ENCODE measurements at regions not wholly inside any gene's neighbourhood (a gene's known extent, or its start where the extent isn't known, plus 50 kb on each side); places are given as distances from the start of the nearest gene placed in this dataset.

DNA sequence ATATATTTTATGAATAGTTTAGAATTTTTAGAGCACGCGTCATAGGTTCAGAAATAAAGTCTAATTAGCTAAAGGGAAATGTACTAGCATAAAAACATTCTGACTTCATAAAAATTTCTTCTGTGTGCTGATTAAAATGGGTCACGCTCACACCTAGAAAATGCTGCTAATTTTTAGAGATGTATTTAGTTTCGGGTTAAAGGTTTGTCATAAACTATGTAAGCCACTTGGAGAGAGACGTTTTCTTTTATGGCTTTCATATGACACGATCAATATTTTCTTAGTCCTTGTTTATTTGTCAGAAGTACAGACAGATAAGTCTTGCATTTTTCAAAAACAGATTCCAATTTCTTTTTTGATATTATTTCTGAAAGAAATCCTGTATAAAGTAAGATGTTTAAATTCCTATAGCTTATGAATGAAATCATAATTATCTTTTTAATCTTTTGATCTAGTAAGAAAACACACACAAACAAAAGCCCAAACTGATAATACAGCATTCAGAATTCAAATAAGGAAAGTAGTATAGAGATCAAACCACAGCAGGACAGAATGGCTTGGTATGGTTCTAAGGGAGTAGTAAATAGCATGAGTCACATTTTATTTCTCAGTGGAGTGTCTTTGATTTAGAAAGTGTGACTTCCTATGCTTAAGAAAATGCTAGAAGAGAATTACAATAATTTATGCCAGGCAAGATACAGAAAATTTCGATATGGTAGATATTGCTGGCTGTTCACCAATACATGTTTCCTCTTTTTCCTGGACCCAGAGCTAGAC lies 236.6 kb downstream of the GPD2 start:
- Histone ChIP-seq H3K4me1 (ENCODE audit: control insufficient read depth, insufficient read depth, low read length) (no peaks in the 10 kb centered on the region), H3K14ac (replicated peaks; ENCODE audit: low read depth, low read length) (no peak overlapping the region), H3K9ac (ENCODE audit: low read depth, low read length) (no peak overlapping the region), H2BK20ac (ENCODE audit: low read depth, low read length) (no peak overlapping the region), H2BK15ac (ENCODE audit: low read depth, low read length) (no peak overlapping the region), H4K5ac (ENCODE audit: low read depth, low read length) (no peak overlapping the region), H3K36me3 (ENCODE audit: control insufficient read depth, insufficient read depth, low read length) (no peaks in the 10 kb centered on the region), H2AK5ac (ENCODE audit: low read depth, low read length) (no peak overlapping the region), H3K9me1 (ENCODE audit: insufficient read depth, low read length) (no peaks in the 10 kb centered on the region), H3K18ac (ENCODE audit: low read depth, low read length) (no peak overlapping the region), H3K4ac (ENCODE audit: low read depth, low read length) (no peak overlapping the region), H4K8ac (ENCODE audit: low read depth in 2 of 2, low read length in 2 of 2) (no peak overlapping the region), H3K4me2 (ENCODE audit: low read depth, low read length) (no peak overlapping the region), H2AFZ (replicated peaks; ENCODE audit: low read length, poor library complexity) (no peak overlapping the region), H4K91ac (ENCODE audit: insufficient read depth, low read depth, low read length) (no peak overlapping the region), H3K27me3 (ENCODE audit: control insufficient read depth, insufficient read depth, low read length) (no peaks in the 10 kb centered on the region), H3K23ac (ENCODE audit: low read depth, low read length) (no peak overlapping the region), H3K9me3 (ENCODE audit: control insufficient read depth, insufficient read depth, low read length) (no peaks in the 10 kb centered on the region), H4K20me1 (ENCODE audit: insufficient read depth, low read length) (no peaks in the 10 kb centered on the region), H3K56ac (ENCODE audit: extremely low read depth, insufficient read depth, low read length) (no peak overlapping the region), H3K4me3 (ENCODE audit: insufficient read depth, low read depth, low read length) (no peak overlapping the region), H2BK120ac (ENCODE audit: low read depth, low read length) (no peak overlapping the region), H3K27ac (ENCODE audit: insufficient read depth, low read length) (no peak overlapping the region), H3K79me1 (ENCODE audit: low read depth in 1 of 2, low read length in 2 of 2) (no peaks in the 10 kb centered on the region), H2BK5ac (ENCODE audit: low read depth, low read length, poor library complexity, severe bottlenecking) (no peak overlapping the region), H2AK9ac (replicated peaks; ENCODE audit: low read depth, low read length, poor library complexity) (no peak overlapping the region)
- dilution Hi-C loops (cut with HindIII; ENCODE audit: low sequenced_read_pairs, unreplicated experiment) (no loop called here), in situ Hi-C loops (cut with MboI; ENCODE audit: low sequenced_read_pairs) (no loop called here), intact Hi-C loops (cut with micrococcal nuclease) (no loop called here)
- ChIA-PET POLR2A (ENCODE audit: unreplicated experiment) (no interaction called here), CTCF (interaction anchor here (0.6 kb wide), 1 partner anchor 31 kb away, joined by 3 read pairs; no protein-coding TSS in a partner anchor)
- TF ChIP-seq, protein P1, sequence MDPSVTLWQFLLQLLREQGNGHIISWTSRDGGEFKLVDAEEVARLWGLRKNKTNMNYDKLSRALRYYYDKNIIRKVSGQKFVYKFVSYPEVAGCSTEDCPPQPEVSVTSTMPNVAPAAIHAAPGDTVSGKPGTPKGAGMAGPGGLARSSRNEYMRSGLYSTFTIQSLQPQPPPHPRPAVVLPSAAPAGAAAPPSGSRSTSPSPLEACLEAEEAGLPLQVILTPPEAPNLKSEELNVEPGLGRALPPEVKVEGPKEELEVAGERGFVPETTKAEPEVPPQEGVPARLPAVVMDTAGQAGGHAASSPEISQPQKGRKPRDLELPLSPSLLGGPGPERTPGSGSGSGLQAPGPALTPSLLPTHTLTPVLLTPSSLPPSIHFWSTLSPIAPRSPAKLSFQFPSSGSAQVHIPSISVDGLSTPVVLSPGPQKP (IDR thresholded peaks at IDR 0.05; ENCODE audit: borderline replicate concordance, low read depth, low read length), result no peak
- TF ChIP-seq RAD21 (IDR thresholded peaks at IDR 0.05; ENCODE audit: low read length), result no peak
- no peak for TF ChIP-seq MAZ (IDR thresholded peaks at IDR 0.05; ENCODE audit: borderline replicate concordance, low read depth, low read length)
- no peak for TF ChIP-seq FOS (IDR thresholded peaks at IDR 0.05; ENCODE audit: low read depth, low read length)
- TF ChIP-seq CEBPB (IDR thresholded peaks at IDR 0.05; ENCODE audit: low read depth, low read length), result no peak
- no peak for TF ChIP-seq SMC3 (IDR thresholded peaks at IDR 0.05; ENCODE audit: low read depth, low read length)
- TF ChIP-seq, protein P2, sequence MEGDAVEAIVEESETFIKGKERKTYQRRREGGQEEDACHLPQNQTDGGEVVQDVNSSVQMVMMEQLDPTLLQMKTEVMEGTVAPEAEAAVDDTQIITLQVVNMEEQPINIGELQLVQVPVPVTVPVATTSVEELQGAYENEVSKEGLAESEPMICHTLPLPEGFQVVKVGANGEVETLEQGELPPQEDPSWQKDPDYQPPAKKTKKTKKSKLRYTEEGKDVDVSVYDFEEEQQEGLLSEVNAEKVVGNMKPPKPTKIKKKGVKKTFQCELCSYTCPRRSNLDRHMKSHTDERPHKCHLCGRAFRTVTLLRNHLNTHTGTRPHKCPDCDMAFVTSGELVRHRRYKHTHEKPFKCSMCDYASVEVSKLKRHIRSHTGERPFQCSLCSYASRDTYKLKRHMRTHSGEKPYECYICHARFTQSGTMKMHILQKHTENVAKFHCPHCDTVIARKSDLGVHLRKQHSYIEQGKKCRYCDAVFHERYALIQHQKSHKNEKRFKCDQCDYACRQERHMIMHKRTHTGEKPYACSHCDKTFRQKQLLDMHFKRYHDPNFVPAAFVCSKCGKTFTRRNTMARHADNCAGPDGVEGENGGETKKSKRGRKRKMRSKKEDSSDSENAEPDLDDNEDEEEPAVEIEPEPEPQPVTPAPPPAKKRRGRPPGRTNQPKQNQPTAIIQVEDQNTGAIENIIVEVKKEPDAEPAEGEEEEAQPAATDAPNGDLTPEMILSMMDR (conservative IDR thresholded peaks at IDR 0.05; ENCODE audit: low read depth, low read length), result no peak
- DNase-seq, result no peak
- ATAC-seq (ENCODE audit: low read depth), result no peak
- no CpG with 5 or more reads among the region's 7 CpGs for WGBS, 2 experiments (ENCODE audit: extremely low coverage in 2 of 2, insufficient read length in 1 of 2)
- BruUV-seq (replicated peaks), result no TSS peak

Data from IMR-90 (cell line).